AG10803 (cell line): ENCODE measurements at regions not wholly inside any gene's neighbourhood (a gene's known extent, or its start where the extent isn't known, plus 50 kb on each side); places are given as distances from the start of the nearest gene placed in this dataset.

Experiments used
- DNase-seq: peaks from one replicate; pipeline ENCODE4 v3.0.0; 2010; ENCODE audit warnings: low read depth
- H3K4me3 ChIP-seq: 2 replicates; pipeline ENCODE4 v1.5.1; 2011; ENCODE audit warnings: mild to moderate bottlenecking, low read length, control low read depth
- TF ChIP-seq, protein P1 (sequence below): conservative IDR thresholded peaks from 2 replicates; pipeline ENCODE4 v1.5.1; 2011; ENCODE audit warnings: mild to moderate bottlenecking, low read length, control low read depth, inconsistent platforms

DNA sequence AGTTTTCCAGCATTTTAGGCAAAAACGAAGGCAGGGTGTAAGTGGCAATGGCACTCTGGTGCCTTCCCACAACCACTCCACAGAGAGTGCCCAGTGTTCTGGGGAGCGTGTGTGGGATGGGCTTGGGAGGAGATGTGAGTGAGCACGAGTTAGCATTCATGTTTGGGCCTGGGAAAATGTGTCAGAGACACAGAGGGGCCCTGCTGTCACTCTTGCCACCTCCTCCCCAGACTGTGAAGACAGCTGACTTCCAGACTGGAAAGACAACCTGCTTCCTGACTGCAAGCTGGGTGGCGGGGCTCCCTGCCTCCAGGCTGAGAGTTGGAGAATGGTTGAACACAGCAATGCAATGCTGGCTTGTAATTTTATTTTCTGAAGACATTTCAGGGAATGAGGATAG, 454.5 kb upstream of the ZMIZ1 start:
- TF ChIP-seq, protein P1, sequence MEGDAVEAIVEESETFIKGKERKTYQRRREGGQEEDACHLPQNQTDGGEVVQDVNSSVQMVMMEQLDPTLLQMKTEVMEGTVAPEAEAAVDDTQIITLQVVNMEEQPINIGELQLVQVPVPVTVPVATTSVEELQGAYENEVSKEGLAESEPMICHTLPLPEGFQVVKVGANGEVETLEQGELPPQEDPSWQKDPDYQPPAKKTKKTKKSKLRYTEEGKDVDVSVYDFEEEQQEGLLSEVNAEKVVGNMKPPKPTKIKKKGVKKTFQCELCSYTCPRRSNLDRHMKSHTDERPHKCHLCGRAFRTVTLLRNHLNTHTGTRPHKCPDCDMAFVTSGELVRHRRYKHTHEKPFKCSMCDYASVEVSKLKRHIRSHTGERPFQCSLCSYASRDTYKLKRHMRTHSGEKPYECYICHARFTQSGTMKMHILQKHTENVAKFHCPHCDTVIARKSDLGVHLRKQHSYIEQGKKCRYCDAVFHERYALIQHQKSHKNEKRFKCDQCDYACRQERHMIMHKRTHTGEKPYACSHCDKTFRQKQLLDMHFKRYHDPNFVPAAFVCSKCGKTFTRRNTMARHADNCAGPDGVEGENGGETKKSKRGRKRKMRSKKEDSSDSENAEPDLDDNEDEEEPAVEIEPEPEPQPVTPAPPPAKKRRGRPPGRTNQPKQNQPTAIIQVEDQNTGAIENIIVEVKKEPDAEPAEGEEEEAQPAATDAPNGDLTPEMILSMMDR: no peak
- no peak for DNase-seq
- H3K4me3 ChIP-seq: no peak overlapping the region

GRCh38 chr10:78614744-78615143, 454.0 kb upstream of the ZMIZ1 start:
- no peak for DNase-seq
- TF ChIP-seq, protein P1: no peak
- H3K4me3 ChIP-seq: no peak overlapping the region

- TF ChIP-seq, protein P1: no peak
- DNase-seq: no peak
- H3K4me3 ChIP-seq: no peak overlapping the region
These were observed 452.6 kb upstream of the ZMIZ1 start for GRCh38 chr10:78616125-78616695.

DNA sequence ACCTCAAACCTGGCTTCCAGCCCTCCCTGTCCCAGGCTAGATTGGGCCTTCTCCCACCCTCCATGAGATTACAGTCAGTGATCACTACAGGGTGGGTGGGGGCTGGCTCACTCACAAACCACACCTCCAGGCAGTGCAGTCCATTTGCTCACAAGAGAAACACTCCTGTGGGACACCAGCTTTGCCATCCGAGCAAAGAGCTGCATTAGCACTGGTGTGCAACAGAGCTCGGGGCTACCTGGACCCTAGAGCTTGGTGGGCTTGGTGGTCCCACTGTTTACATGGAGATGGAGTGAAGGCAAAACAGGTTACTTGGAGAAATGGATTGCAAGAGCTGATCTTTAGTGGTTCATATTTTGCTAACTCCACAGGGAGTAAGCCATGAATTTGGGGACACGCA, 451.7 kb upstream of the ZMIZ1 start:
- no peak for DNase-seq
- TF ChIP-seq, protein P1: no peak
- H3K4me3 ChIP-seq: no peak overlapping the region

DNA sequence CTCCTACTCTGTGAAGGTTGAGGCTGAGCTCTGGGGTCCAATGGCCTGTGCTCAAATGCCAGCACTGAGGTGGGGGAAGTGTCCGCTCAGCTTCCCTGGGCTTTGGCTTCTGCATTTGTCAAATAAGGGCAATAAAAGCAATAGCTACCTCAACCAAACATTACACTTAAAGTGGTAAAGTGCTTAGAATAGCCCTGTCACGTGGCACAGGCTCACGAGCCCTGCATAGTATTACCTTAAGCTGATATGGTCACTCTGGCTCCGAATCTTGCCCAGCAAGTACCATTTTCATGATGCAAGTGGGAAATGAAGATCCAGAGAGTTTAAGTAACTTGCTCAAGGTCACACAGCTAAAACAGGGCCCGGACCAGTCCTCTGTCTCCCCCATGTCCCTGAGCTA, 451.1 kb upstream of the ZMIZ1 start:
- H3K4me3 ChIP-seq: no peak overlapping the region
- DNase-seq: no peak
- TF ChIP-seq, protein P1: no peak

- TF ChIP-seq, protein P1: no peak
- no peak overlapping the region for H3K4me3 ChIP-seq
- no peak for DNase-seq
These were observed 450.7 kb upstream of the ZMIZ1 start for GRCh38 chr10:78618050-78618449.

GRCh38 chr10:78619115-78619851, 449.5 kb upstream of the ZMIZ1 start:
- no peak overlapping the region for H3K4me3 ChIP-seq
- TF ChIP-seq, protein P1: no peak
- no peak for DNase-seq
